ENCODE measurements at regions not wholly inside any gene's neighbourhood (a gene's known extent, or its start where the extent isn't known, plus 50 kb on each side); places are given as distances from the start of the nearest gene placed in this dataset.

DNA sequence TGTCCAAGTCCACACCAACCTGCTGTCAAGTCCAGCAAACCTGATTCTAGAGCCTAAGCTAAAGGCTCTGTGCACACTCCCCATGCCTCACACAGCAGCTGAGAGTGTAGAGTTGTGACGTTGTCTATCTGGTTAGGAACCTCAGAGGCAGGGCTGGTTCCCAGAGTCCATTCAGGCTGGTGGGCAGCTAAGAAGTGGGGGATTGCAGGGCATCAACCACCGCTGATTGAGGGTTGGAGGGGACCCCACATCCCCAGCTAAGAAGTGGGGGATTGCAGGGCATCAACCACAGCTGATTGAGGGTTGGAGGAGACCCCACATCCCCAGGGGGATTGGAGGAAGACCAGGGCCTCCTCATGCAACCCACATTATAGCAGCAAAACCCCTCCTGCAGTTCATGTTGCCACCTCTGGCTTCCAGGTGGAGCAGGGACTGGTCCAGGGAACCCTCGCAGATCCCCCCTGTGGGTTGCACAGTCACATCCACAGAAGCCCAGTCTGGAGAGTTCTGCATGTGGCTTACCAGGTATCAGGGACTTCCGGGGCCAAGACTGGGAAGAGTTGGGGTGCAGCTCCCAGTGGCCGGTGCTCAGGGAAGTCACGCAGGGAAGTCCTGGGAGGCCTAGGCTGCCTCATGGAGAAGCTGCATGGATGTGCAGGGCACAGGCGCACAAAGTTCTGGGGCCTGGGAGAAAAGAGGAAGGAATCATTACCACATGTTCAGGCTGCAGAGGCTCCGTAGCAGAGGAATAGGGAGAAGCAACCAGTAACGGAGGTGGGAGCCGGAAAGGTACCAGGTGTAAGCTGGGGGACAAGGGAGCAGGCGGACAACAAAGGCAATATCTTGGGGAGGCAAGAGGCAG, 71.4 kb upstream of the PCSK6 start:
- no peak for ATAC-seq
- peaks cover 8% of the 10 kb centered on the region for H3K4me1 Mint-ChIP-seq
- peaks cover 2% of the 10 kb centered on the region for H3K9me3 Mint-ChIP-seq
- H3K36me3 Mint-ChIP-seq = no peaks in the 10 kb centered on the region
- no peak overlapping the region for H3K4me3 Mint-ChIP-seq
- peaks cover 56% of the 10 kb centered on the region for H3K27me3 Mint-ChIP-seq
- H3K27ac Mint-ChIP-seq = no peak overlapping the region

DNA sequence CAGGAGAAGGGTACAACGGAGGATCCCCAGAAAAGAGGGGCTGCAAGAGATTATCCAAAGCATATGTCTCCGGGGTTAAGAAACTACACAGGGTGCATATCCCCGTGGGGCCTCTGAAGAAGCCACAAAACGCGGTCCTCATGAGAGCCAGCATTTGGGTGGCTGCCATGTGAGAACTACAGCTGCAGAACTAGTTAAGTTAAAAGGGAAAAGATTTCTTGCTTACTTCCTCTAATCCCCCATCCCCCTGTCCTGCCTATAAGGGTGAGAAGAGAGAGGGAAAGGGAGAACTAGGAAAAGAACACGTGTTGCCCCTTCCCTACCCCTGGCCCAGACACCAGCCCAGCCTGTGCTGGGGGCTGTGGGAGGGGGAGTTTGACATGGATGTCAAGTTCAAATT, 70.4 kb upstream of the PCSK6 start:
- ATAC-seq = no peak
- peaks cover 8% of the 10 kb centered on the region for H3K4me1 Mint-ChIP-seq
- peaks cover 59% of the 10 kb centered on the region for H3K27me3 Mint-ChIP-seq
- H3K4me3 Mint-ChIP-seq = no peak overlapping the region
- H3K27ac Mint-ChIP-seq = no peak overlapping the region
- H3K36me3 Mint-ChIP-seq = no peaks in the 10 kb centered on the region
- H3K9me3 Mint-ChIP-seq = peaks cover 2% of the 10 kb centered on the region

DNA sequence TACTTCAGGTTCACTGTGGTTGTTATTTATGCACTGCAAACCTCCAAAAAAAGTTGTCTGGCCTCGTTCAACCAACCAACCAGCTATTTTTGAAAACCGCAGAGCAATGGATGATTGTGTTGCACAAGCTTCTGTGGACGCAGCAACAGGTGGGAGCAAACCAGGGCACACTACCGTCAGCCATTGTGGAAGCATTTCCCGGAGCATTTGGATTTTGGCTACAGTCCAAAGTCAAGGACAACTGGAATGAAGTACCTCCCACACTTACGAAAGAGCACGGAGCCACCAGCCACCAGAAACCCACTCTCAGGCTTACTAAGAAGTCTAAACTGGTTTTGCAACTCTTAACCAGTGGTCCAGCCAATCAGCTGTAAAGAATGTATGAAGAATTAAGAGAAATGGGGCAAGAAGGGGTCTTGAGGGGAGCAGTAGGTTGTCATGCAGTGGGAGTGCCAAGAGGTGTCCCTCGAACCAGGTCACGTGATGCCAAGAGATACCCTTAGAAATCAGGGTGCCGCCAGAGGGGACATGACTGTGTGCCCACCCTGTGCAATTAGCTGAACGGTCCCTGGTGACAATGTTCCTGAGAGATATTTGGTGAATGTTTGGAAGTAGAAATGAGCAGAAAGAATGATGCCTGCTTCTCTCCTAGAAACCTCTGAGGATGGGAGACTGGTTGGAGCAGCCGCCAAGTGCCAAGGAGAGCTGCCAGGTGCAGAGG, 68.9 kb upstream of the PCSK6 start:
- H3K9me3 Mint-ChIP-seq = no peaks in the 10 kb centered on the region
- no peak overlapping the region for H3K4me3 Mint-ChIP-seq
- peaks cover 59% of the 10 kb centered on the region for H3K27me3 Mint-ChIP-seq
- no peak for ATAC-seq
- no peaks in the 10 kb centered on the region for H3K36me3 Mint-ChIP-seq
- H3K27ac Mint-ChIP-seq = no peak overlapping the region
- peaks cover 8% of the 10 kb centered on the region for H3K4me1 Mint-ChIP-seq

DNA sequence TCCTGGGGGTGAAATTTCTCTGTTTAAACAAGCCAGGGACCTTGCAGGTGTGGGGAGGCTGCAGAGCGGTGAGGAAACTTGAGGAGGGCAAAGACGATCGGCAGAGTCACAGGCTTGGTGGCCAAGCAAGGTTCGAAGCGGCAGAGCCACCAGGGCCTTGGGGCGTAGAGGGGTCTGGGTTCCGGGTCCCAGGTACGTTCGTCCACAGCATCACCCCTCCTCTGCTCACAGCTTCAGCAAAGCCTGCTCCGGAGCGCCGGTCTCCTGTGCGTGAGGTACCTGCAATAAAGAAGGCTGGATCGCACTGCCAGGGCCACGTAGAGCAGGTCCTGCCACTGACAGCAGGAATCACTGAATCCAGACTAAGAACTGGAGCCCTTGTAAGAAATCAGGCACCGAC, 66.8 kb upstream of the PCSK6 start:
- peaks cover 43% of the 10 kb centered on the region for H3K27me3 Mint-ChIP-seq
- no peaks in the 10 kb centered on the region for H3K9me3 Mint-ChIP-seq
- no peak overlapping the region for H3K4me3 Mint-ChIP-seq
- no peak overlapping the region for H3K27ac Mint-ChIP-seq
- no peaks in the 10 kb centered on the region for H3K36me3 Mint-ChIP-seq
- H3K4me1 Mint-ChIP-seq = peaks cover 8% of the 10 kb centered on the region
- ATAC-seq = no peak

DNA sequence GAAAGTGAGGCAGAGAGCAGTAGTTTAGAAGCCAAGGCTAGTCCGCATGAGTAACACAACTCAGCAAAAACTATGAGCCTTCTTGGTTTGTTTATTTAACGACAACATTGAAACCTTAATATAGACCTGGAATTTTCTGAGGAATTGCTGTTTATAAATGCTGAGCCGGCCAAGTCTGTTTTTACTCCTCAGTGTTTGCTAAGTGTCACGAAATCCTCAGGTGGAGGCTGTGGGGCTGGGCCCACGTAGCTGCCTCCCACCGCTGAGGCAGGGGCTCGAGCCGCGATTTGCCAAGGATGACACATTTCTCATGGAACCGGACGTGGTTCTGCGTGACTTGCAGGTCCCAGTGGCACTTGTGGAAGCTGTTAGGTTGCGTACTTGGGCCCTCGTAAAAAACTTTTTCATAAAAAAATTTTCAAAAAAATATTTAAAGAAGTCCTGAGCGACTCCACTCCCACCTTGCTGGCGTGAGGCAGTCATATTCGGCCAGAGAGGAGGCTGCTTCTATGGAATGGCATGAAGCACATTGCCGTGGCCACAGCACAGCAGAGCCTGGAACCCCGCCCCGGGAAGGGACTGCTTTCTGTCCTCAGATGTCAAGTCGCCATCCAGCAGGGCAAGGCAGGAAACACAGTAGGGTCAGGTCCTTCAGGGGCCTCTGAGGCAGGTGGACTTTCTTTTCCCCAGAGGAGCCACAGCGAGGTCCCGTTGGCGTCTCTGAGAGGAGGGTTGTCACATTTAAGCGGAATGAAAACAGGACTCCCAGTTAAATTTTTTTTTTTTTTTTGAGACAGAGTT, 64.8 kb upstream of the PCSK6 start:
- H3K27me3 Mint-ChIP-seq = peaks cover 27% of the 10 kb centered on the region
- no peaks in the 10 kb centered on the region for H3K36me3 Mint-ChIP-seq
- peaks cover under 1% of the 10 kb centered on the region for H3K4me1 Mint-ChIP-seq
- no peak overlapping the region for H3K4me3 Mint-ChIP-seq
- H3K27ac Mint-ChIP-seq = no peak overlapping the region
- H3K9me3 Mint-ChIP-seq = no peaks in the 10 kb centered on the region
- no peak for ATAC-seq

DNA sequence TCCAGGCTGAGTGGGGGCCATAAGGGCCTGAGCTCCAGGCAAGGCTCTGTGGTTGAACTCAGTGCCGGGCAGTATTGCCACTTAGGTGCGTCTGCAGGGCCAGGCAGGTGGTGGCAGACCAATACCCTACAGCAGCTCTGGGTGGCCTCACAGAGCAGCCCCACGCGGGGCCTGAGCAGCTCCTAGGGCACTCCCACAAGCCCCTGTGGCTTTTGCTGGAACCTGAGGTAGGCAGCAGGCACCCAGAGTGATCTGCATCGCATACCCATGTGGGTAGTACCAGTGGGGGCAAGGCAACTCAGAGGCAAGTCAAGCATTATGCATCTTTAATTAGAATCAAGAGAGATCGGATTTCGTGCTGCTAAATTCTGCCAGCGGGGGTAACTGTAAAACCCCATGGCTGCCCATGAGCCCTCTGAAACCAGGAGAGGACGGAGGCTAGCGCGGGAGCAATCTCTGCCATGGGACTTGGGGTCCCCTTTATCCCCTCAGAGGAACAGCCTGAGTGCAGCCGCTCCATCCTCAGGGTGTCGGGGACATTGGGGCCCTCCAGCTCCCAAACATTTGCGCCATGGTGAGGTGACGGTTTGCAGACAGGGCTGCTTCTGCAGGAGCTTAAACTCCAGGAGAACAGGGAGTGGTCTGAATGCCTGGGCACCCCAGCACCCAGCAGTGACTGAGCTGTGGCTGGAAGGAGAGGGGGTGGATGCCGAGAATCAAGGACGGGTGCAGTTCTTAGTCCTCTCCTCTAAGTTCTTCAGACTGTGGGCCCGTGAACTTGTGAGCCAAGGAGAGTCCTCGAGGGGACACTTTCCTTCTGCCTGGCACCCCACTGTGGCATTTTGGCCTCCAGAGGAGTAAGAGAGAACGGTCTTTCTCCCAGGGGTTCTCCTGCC, 62.4 kb upstream of the PCSK6 start:
- ATAC-seq = peak; percentile 24
- no peaks in the 10 kb centered on the region for H3K36me3 Mint-ChIP-seq
- H3K9me3 Mint-ChIP-seq = peaks cover 6% of the 10 kb centered on the region
- no peaks in the 10 kb centered on the region for H3K4me1 Mint-ChIP-seq
- no peak overlapping the region for H3K27ac Mint-ChIP-seq
- no peak overlapping the region for H3K4me3 Mint-ChIP-seq
- peaks cover 22% of the 10 kb centered on the region for H3K27me3 Mint-ChIP-seq

DNA sequence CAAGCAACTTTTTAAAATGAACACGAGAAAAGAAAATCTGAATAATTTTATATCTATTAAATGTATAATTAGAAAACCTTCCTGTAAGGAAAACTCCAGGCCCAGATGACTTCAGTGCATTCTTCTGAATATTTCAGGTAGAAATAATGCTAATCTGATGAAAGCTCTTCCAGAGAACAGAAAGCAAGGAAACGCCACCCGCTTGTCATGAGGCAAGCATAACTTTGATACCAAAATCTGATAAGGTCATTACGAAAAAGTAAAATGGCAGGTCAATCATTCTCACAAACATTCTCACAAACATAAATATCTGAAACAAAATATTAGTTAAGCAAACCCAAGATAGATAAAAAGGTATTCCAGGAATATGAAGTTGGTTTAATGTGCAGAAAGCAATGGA, 60.6 kb upstream of the PCSK6 start:
- ATAC-seq = no peak
- H3K36me3 Mint-ChIP-seq = no peaks in the 10 kb centered on the region
- no peak overlapping the region for H3K27ac Mint-ChIP-seq
- no peaks in the 10 kb centered on the region for H3K4me1 Mint-ChIP-seq
- peaks cover 24% of the 10 kb centered on the region for H3K27me3 Mint-ChIP-seq
- H3K9me3 Mint-ChIP-seq = peaks cover 6% of the 10 kb centered on the region
- no peak overlapping the region for H3K4me3 Mint-ChIP-seq

DNA sequence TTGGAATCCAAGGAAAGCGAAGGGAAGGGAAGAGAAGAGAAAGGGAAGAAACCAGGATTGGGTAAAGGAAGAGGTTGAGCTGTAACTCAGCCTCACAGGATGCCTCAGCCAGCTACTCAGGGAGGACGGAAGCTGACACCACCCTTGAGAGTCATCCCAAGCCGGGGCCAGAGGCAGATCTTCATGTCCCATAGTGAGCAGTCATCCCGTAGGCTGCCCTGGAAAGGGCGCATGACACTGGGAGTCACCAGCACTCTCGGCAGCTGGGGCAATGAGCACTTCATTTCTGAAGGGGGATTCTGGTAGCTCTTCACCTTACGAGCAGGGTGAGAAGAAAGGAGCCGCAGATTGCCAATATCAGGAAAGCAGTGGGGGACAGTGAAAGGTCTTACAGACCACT, 60.1 kb upstream of the PCSK6 start:
- ATAC-seq = no peak
- Mint-ChIP-seq H3K27me3 (peaks cover 25% of the 10 kb centered on the region), H3K4me3 (no peak overlapping the region), H3K4me1 (no peaks in the 10 kb centered on the region), H3K27ac (no peak overlapping the region), H3K9me3 (peaks cover 6% of the 10 kb centered on the region), H3K36me3 (no peaks in the 10 kb centered on the region)

DNA sequence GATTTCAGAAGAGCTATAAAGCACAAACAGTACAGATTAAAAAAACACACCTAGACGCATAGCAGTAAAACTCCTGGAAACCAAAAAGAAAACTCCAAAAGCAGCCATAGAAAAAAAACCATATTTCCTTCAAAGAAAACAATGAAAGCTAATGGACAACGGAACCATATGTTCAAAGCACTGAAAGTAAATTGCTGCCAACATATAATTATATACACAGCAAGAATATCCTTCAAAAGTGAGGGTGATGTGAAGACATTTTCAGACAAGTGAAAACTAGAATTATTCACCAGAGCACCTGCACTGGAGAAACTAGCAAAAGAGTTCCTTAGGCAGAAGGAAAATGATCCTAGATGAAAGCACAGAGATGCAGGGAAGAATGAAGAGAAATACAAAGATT, 58.2 kb upstream of the PCSK6 start:
- ATAC-seq = no peak
- no peak overlapping the region for H3K4me3 Mint-ChIP-seq
- no peaks in the 10 kb centered on the region for H3K36me3 Mint-ChIP-seq
- peaks cover 43% of the 10 kb centered on the region for H3K27me3 Mint-ChIP-seq
- H3K27ac Mint-ChIP-seq = no peak overlapping the region
- H3K4me1 Mint-ChIP-seq = no peaks in the 10 kb centered on the region
- H3K9me3 Mint-ChIP-seq = peaks cover 6% of the 10 kb centered on the region

DNA sequence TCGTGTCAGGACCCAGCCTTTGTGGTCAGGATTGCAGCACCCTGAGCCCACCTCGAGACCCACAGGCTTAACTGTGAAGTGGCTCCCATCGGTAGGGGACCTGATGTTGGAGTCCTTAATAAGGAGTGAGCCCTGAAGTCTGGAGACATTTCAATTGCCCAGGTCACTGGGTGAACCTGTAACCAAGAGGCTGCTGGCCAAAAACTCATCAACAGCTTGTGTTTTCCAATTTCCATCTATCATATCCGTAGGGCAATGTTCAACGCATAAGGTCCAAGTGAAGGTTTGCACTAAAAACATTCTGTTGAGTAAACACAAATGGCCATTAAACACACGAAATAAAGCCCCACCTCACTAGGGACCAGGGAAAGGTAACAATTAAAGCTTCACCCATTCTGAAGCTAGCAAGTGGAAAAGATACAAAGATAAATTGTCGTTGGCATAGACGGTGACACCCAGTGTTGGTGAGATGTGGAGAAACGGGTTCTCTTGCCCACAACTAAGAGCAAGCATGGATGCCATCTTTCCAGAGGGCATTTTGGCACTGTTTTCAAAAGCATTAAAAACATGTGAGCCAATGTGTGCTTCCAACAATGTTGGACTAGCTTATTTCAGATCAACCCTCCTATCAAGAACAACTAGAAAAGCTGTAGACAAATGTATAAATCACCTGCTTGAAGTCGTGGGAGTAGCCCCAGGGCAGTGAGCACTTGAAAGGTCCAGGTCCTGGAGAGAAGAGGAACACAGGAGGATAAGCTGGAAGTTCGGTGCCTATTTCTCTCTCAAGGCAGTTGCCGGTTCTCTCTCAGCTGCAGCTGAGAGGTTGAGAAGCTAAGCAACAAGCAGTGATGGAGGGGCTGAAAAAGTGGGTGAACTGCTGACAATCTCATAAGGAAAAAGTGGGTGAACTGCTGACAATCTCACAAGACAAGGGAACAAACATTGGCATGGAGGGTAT, 56.3 kb upstream of the PCSK6 start:
- H3K4me1 Mint-ChIP-seq = no peaks in the 10 kb centered on the region
- H3K4me3 Mint-ChIP-seq = no peak overlapping the region
- H3K9me3 Mint-ChIP-seq = peaks cover 6% of the 10 kb centered on the region
- no peak for ATAC-seq
- H3K27ac Mint-ChIP-seq = no peak overlapping the region
- H3K36me3 Mint-ChIP-seq = no peaks in the 10 kb centered on the region
- H3K27me3 Mint-ChIP-seq = peaks cover 46% of the 10 kb centered on the region

DNA sequence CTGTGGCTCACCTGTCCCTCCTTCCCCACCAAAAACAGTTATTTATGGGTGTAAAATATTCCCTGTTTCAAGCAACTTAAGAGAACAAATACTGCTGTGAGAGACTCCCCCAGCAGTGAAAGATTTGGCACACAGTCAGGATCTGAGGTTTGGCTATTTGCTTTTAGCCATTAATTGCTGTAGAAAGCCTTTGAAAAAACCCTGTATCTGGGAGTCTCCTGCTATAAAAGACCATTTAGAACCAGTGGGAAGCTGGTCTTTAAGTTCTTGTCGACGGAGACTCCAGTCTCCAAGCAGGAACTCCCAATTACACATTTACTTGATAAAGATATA, 55.1 kb upstream of the PCSK6 start:
- no peaks in the 10 kb centered on the region for H3K4me1 Mint-ChIP-seq
- H3K36me3 Mint-ChIP-seq = no peaks in the 10 kb centered on the region
- no peak overlapping the region for H3K27ac Mint-ChIP-seq
- H3K27me3 Mint-ChIP-seq = peaks cover 46% of the 10 kb centered on the region
- no peak for ATAC-seq
- H3K9me3 Mint-ChIP-seq = peaks cover 6% of the 10 kb centered on the region
- H3K4me3 Mint-ChIP-seq = no peak overlapping the region

DNA sequence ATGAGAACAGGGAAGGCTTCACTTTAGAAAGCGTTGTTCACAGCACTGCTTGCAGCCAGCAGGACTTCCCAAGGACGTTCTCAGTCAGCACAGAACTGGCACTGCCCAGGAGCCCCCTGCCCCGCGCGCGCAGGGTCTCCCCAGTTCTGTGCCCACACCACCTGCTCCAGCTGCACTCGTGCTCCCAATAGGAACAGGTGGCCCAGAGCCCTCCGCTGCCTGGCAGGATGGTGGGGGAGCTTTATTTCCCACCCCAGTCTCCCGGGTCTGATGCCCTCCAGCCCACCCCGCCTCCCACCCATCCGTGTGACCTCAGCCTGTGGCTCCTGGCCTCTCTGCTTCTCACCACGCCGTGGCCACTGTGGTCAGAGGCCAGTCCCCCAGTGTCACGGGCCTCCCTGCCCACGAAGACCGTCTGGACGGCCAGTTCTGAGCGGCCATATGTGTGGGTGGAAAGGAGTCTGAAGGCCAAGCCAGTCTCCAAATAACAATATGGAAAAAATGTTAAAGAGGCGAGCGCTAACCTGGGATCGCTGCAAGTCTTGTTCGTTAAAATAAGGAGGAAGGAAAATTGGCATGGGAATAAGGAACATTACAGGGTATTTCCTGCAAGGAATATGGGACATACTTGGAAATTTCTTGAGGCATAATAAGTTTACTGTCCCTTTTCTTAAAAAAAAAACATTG, 54.6 kb upstream of the PCSK6 start:
- H3K4me1 Mint-ChIP-seq = no peaks in the 10 kb centered on the region
- H3K36me3 Mint-ChIP-seq = no peaks in the 10 kb centered on the region
- no peak overlapping the region for H3K4me3 Mint-ChIP-seq
- no peak for ATAC-seq
- peaks cover 46% of the 10 kb centered on the region for H3K27me3 Mint-ChIP-seq
- no peak overlapping the region for H3K27ac Mint-ChIP-seq
- H3K9me3 Mint-ChIP-seq = peaks cover 9% of the 10 kb centered on the region

DNA sequence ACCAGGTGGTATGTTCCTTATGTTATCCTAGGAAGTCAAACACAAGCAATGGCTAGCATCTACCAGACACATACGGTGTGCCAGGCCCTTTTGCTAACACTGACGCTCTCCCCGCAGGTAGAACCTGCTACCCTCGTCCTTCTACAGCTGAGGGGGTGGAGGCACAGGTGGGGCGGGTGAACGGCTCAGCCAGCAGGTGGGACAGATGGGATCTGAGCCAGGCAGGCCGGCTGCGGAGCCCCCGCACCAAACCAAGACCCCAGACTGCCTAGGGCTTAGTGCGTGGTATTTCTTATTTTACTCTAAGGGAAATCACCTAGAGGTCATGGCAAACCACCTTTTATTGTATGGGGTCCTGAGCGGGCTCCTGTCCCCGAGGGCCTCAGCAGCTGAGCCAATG, 53.9 kb upstream of the PCSK6 start:
- no peak overlapping the region for H3K4me3 Mint-ChIP-seq
- H3K27me3 Mint-ChIP-seq = peaks cover 46% of the 10 kb centered on the region
- no peaks in the 10 kb centered on the region for H3K36me3 Mint-ChIP-seq
- H3K27ac Mint-ChIP-seq = no peak overlapping the region
- H3K4me1 Mint-ChIP-seq = no peaks in the 10 kb centered on the region
- no peak for ATAC-seq
- H3K9me3 Mint-ChIP-seq = peaks cover 10% of the 10 kb centered on the region
